Fibroblast of lung (primary cell): ENCODE measurements at regions not wholly inside any gene's neighbourhood (a gene's known extent, or its start where the extent isn't known, plus 50 kb on each side); places are given as distances from the start of the nearest gene placed in this dataset.

Experiments used
- DNase-seq, 2 donors: peaks; one replicate each; pipeline versions ENCODE4 v3.0.0 to v3.0.0-alpha.2; 2010; ENCODE audit warnings: low read depth in 2 of 2
- H2AFZ ChIP-seq: 2 replicates; pipeline ENCODE4 v1.5.1; 2012; ENCODE audit warnings: low read length, control low read depth, inconsistent platforms
- H3K27ac ChIP-seq: 2 replicates; pipeline ENCODE4 v1.5.1; 2011; ENCODE audit warnings: low read length, control low read depth; ENCODE audit not compliant: insufficient read depth
- H3K27me3 ChIP-seq: 2 replicates; pipeline ENCODE4 v1.5.1; 2011; ENCODE audit warnings: mild to moderate bottlenecking, low read length; ENCODE audit not compliant: control insufficient read depth, insufficient read depth
- H3K36me3 ChIP-seq: 2 replicates; pipeline ENCODE4 v1.5.1; 2011; ENCODE audit warnings: low read length; ENCODE audit not compliant: control insufficient read depth, insufficient read depth
- H3K4me1 ChIP-seq: 2 replicates; pipeline ENCODE4 v1.5.1; 2011; ENCODE audit warnings: low read length; ENCODE audit not compliant: control insufficient read depth, insufficient read depth; ENCODE audit errors: extremely low read depth
- H3K4me2 ChIP-seq: 2 replicates; pipeline ENCODE4 v1.5.1; 2011; ENCODE audit warnings: low read length, control low read depth; ENCODE audit not compliant: insufficient read depth; ENCODE audit errors: extremely low read depth
- H3K4me3 ChIP-seq, 4 experiments: fragments of 200-600 bp in 1 of 4; sonication (generic) in 1 of 4; replicated peaks in 1 of 4; 2 replicates each; pipeline ENCODE4 v1.5.1; 2011 to 2016; ENCODE audit warnings: low read length in 4 of 4, low read depth in 3 of 4, mild to moderate bottlenecking in 3 of 4, control low read depth in 2 of 4, inconsistent platforms in 1 of 4, mixed read lengths in 1 of 4; ENCODE audit not compliant: insufficient read depth in 1 of 4; ENCODE audit errors: control extremely low read depth in 1 of 4
- H3K79me2 ChIP-seq: 2 replicates; pipeline ENCODE4 v1.5.1; 2012; ENCODE audit warnings: mild to moderate bottlenecking, low read length, inconsistent platforms; ENCODE audit not compliant: control insufficient read depth, insufficient read depth
- H3K9ac ChIP-seq: 2 replicates; pipeline ENCODE4 v1.5.1; 2011; ENCODE audit warnings: mild to moderate bottlenecking, low read length, control low read depth; ENCODE audit not compliant: insufficient read depth
- H3K9me3 ChIP-seq: 2 replicates; pipeline ENCODE4 v1.5.1; 2012; ENCODE audit warnings: low read depth, low read length; ENCODE audit not compliant: control insufficient read depth, insufficient read depth
- H4K20me1 ChIP-seq: 2 replicates; pipeline ENCODE4 v1.5.1; 2011; ENCODE audit warnings: low read length; ENCODE audit not compliant: control insufficient read depth, insufficient read depth; ENCODE audit errors: extremely low read depth
- CTCF ChIP-seq, 2 donors: IDR thresholded peaks in 1 of 2; conservative IDR thresholded peaks in 1 of 2; 1 replicate in 1 of 2; 2 replicates in 1 of 2; pipeline ENCODE4 v1.5.1; 2011 to 2012; ENCODE audit warnings: low read length in 2 of 2, control low read depth in 1 of 2, inconsistent platforms in 1 of 2, low read depth in 1 of 2, mild to moderate bottlenecking in 1 of 2
- EZH2 ChIP-seq: IDR thresholded peaks from 2 replicates; pipeline ENCODE4 v1.5.1; 2012; ENCODE audit warnings: low read length, control low read depth, mild to moderate bottlenecking; ENCODE audit errors: missing control alignments

- TF ChIP-seq CTCF (conservative IDR thresholded peaks at IDR 0.05 in 1 of 2, IDR thresholded peaks at IDR 0.05 in 1 of 2; ENCODE audit: low read depth in 1 of 2, low read length in 2 of 2), result no peak
- no peak for TF ChIP-seq EZH2
- Histone ChIP-seq H3K27ac (no peak overlapping the region), H3K4me2 (no peak overlapping the region), H2AFZ (no peak overlapping the region), H3K27me3 (no peaks in the 10 kb centered on the region), H3K9me3 (no peaks in the 10 kb centered on the region), H3K79me2 (no peaks in the 10 kb centered on the region), H3K9ac (no peak overlapping the region), H4K20me1 (no peaks in the 10 kb centered on the region), H3K4me3 (no peak overlapping the region), H3K4me1 (no peaks in the 10 kb centered on the region), H3K36me3 (no peaks in the 10 kb centered on the region)
- no peak for DNase-seq
Measured at GRCh38 chr6:68342286-68342685, 292.8 kb upstream of the ADGRB3 start.

DNA sequence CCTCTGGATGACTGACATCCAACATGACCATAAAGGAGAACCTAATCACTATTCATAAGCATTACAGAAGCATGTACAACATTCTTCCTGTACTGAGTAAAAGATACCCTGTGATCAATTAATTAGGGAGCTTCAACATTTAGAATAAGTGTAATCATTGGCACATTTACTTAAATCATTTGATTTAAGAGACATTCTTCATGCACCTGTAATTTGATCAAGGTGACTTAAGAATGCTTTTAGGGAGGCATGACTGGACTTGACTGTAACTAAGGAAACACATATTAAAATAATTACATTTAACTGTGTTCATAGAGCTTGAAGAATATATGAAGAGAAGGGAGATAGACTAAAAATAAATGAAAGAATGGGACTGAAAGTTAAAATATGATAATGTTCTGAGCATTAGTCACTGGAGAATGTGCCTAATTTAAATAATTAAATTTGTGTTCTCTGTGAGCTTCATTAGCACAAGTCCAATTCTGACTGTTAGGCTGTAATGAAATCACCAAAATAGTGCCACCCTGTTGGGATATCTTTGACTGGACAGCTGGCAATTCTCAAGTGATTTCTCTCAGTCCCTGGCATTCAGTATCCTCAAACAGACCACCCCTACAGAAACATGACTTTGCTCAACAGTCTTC is 295.5 kb upstream of the ADGRB3 start:
- H3K4me3 ChIP-seq, result no peak overlapping the region
- H3K4me1 ChIP-seq, result no peaks in the 10 kb centered on the region
- no peaks in the 10 kb centered on the region for H3K36me3 ChIP-seq
- TF ChIP-seq CTCF (conservative IDR thresholded peaks at IDR 0.05 in 1 of 2, IDR thresholded peaks at IDR 0.05 in 1 of 2; ENCODE audit: low read depth in 1 of 2, low read length in 2 of 2), result no peak
- no peak overlapping the region for H3K27ac ChIP-seq
- no peaks in the 10 kb centered on the region for H3K9me3 ChIP-seq
- no peaks in the 10 kb centered on the region for H3K79me2 ChIP-seq
- no peaks in the 10 kb centered on the region for H3K27me3 ChIP-seq
- DNase-seq, result no peak
- H2AFZ ChIP-seq, result no peak overlapping the region
- H4K20me1 ChIP-seq, result no peaks in the 10 kb centered on the region
- no peak overlapping the region for H3K9ac ChIP-seq
- H3K4me2 ChIP-seq, result no peak overlapping the region

- Histone ChIP-seq H2AFZ (no peak overlapping the region), H3K79me2 (no peaks in the 10 kb centered on the region), H3K4me1 (no peaks in the 10 kb centered on the region), H3K36me3 (no peaks in the 10 kb centered on the region), H3K9ac (no peak overlapping the region), H3K27ac (no peak overlapping the region), H3K4me2 (no peak overlapping the region), H3K4me3 (no peak overlapping the region), H3K27me3 (no peaks in the 10 kb centered on the region), H3K9me3 (no peaks in the 10 kb centered on the region), H4K20me1 (no peaks in the 10 kb centered on the region)
- TF ChIP-seq EZH2 (no peak), CTCF (conservative IDR thresholded peaks at IDR 0.05 in 1 of 2, IDR thresholded peaks at IDR 0.05 in 1 of 2; ENCODE audit: low read depth in 1 of 2, low read length in 2 of 2) (no peak)
- no peak for DNase-seq
Measured at GRCh38 chr6:68333442-68333841, 301.6 kb upstream of the ADGRB3 start.
